ENCODE measurements at regions not wholly inside any gene's neighbourhood (a gene's known extent, or its start where the extent isn't known, plus 50 kb on each side); places are given as distances from the start of the nearest gene placed in this dataset.
"Not testable (repeated sequence)": the region's sequence is repeated elsewhere in the genome, so short reads cannot be mapped to it uniquely, and the experiment has no call there.

- Histone ChIP-seq H3K4me1 (ENCODE audit: insufficient read depth, low read length) (no peaks in the 10 kb centered on the region), H3K36me3 (ENCODE audit: insufficient read depth, low read length) (no peaks in the 10 kb centered on the region), H3K79me2 (ENCODE audit: insufficient read depth, low read length) (no peaks in the 10 kb centered on the region), H3K4me3 (ENCODE audit: low read depth in 1 of 2, low read length in 2 of 2) (no peak overlapping the region), H3K27me3 (ENCODE audit: insufficient read depth, low read length, poor library complexity) (no peaks in the 10 kb centered on the region), H3K9me3 (ENCODE audit: insufficient read depth, low read length, severe bottlenecking) (no peaks in the 10 kb centered on the region), H3K27ac (ENCODE audit: low read length) (no peak overlapping the region), H2AFZ (ENCODE audit: low read depth, low read length) (no peak overlapping the region), H4K20me1 (ENCODE audit: insufficient read depth, low read length) (no peaks in the 10 kb centered on the region), H3K4me2 (ENCODE audit: insufficient read depth, low read length) (no peak overlapping the region), H3K9ac (ENCODE audit: low read depth, low read length) (no peak overlapping the region)
- TF ChIP-seq CTCF (IDR thresholded peaks at IDR 0.05; ENCODE audit: borderline replicate concordance, extremely low read depth, low read length, poor library complexity, severe bottlenecking) (no peak), EZH2 (IDR thresholded peaks at IDR 0.05; ENCODE audit: borderline replicate concordance, low read depth, low read length, severe bottlenecking) (no peak)
- DNase-seq (no peak), ATAC-seq (ENCODE audit: insufficient read depth, low read depth) (no peak)
These were observed 73.7 kb upstream of the TMEM229A start for GRCh38 chr7:124106575-124106974.

- H4K20me1 ChIP-seq (ENCODE audit: insufficient read depth, low read length) = no peaks in the 10 kb centered on the region
- DNase-seq (no peak), ATAC-seq (ENCODE audit: insufficient read depth, low read depth) (no peak)
- peak; percentile 57 for TF ChIP-seq CTCF (IDR thresholded peaks at IDR 0.05; ENCODE audit: borderline replicate concordance, extremely low read depth, low read length, poor library complexity, severe bottlenecking)
- no peak for TF ChIP-seq EZH2 (IDR thresholded peaks at IDR 0.05; ENCODE audit: borderline replicate concordance, low read depth, low read length, severe bottlenecking)
- H3K27ac ChIP-seq (ENCODE audit: low read length) = no peak overlapping the region
- H3K4me1 ChIP-seq (ENCODE audit: insufficient read depth, low read length) = no peaks in the 10 kb centered on the region
- H3K9ac ChIP-seq (ENCODE audit: low read depth, low read length) = no peak overlapping the region
- no peaks in the 10 kb centered on the region for H3K27me3 ChIP-seq (ENCODE audit: insufficient read depth, low read length, poor library complexity)
- H3K4me2 ChIP-seq (ENCODE audit: insufficient read depth, low read length) = no peak overlapping the region
- no peak overlapping the region for H3K4me3 ChIP-seq (ENCODE audit: low read depth in 1 of 2, low read length in 2 of 2)
- H3K79me2 ChIP-seq (ENCODE audit: insufficient read depth, low read length) = no peaks in the 10 kb centered on the region
- no peaks in the 10 kb centered on the region for H3K36me3 ChIP-seq (ENCODE audit: insufficient read depth, low read length)
- no peak overlapping the region for H2AFZ ChIP-seq (ENCODE audit: low read depth, low read length)
- H3K9me3 ChIP-seq (ENCODE audit: insufficient read depth, low read length, severe bottlenecking) = no peaks in the 10 kb centered on the region
These were observed 68.4 kb upstream of the TMEM229A start for GRCh38 chr7:124101173-124101768.

GRCh38 chr7:124100190-124100589 lies 67.3 kb upstream of the TMEM229A start:
- Histone ChIP-seq H2AFZ (ENCODE audit: low read depth, low read length) (no peak overlapping the region), H3K9ac (ENCODE audit: low read depth, low read length) (no peak overlapping the region), H3K79me2 (ENCODE audit: insufficient read depth, low read length) (no peaks in the 10 kb centered on the region), H3K4me2 (ENCODE audit: insufficient read depth, low read length) (no peak overlapping the region), H3K36me3 (ENCODE audit: insufficient read depth, low read length) (no peaks in the 10 kb centered on the region), H3K27me3 (ENCODE audit: insufficient read depth, low read length, poor library complexity) (no peaks in the 10 kb centered on the region), H3K9me3 (ENCODE audit: insufficient read depth, low read length, severe bottlenecking) (no peaks in the 10 kb centered on the region), H4K20me1 (ENCODE audit: insufficient read depth, low read length) (no peaks in the 10 kb centered on the region), H3K27ac (ENCODE audit: low read length) (no peak overlapping the region), H3K4me1 (ENCODE audit: insufficient read depth, low read length) (no peaks in the 10 kb centered on the region), H3K4me3 (ENCODE audit: low read depth in 1 of 2, low read length in 2 of 2) (no peak overlapping the region)
- TF ChIP-seq EZH2 (IDR thresholded peaks at IDR 0.05; ENCODE audit: borderline replicate concordance, low read depth, low read length, severe bottlenecking) = no peak
- DNase-seq (no peak), ATAC-seq (ENCODE audit: insufficient read depth, low read depth) (no peak)

GRCh38 chr7:124099585-124099984 lies 66.7 kb upstream of the TMEM229A start:
- ATAC-seq (ENCODE audit: insufficient read depth, low read depth); H3K9me3 ChIP-seq (ENCODE audit: insufficient read depth, low read length, severe bottlenecking); H3K79me2 ChIP-seq (ENCODE audit: insufficient read depth, low read length); H3K4me2 ChIP-seq (ENCODE audit: insufficient read depth, low read length); H3K36me3 ChIP-seq (ENCODE audit: insufficient read depth, low read length); DNase-seq; H3K27me3 ChIP-seq (ENCODE audit: insufficient read depth, low read length, poor library complexity); H3K4me1 ChIP-seq (ENCODE audit: insufficient read depth, low read length); H3K27ac ChIP-seq (ENCODE audit: low read length); H3K4me3 ChIP-seq (ENCODE audit: low read depth in 1 of 2, low read length in 2 of 2); H2AFZ ChIP-seq (ENCODE audit: low read depth, low read length); H4K20me1 ChIP-seq (ENCODE audit: insufficient read depth, low read length); H3K9ac ChIP-seq (ENCODE audit: low read depth, low read length): not testable (repeated sequence)
